Omental fat pad (tissue), 3 donors: ENCODE measurements at regions not wholly inside any gene's neighbourhood (a gene's known extent, or its start where the extent isn't known, plus 50 kb on each side); places are given as distances from the start of the nearest gene placed in this dataset.

ENCODE experiments used
- ATAC-seq: fragments of 150-250 bp; one replicate; pipeline ENCODE4 v1.9.1; 2016; ENCODE audit warnings: mild to moderate bottlenecking, moderate library complexity; ENCODE audit not compliant: low FRiP score
- DNase-seq: peaks from one replicate; pipeline ENCODE4 v3.0.0-alpha.2; 2019; ENCODE audit warnings: low spot score
- CTCF ChIP-seq, 3 donors: fragments of 450-650 bp; IDR thresholded peaks; one replicate each; pipeline ENCODE4 v1.5.1; 2016 to 2017; ENCODE audit warnings: antibody characterized with exemption in 3 of 3, mild to moderate bottlenecking in 3 of 3, moderate library complexity in 2 of 3

- TF ChIP-seq CTCF (IDR thresholded peaks at IDR 0.05) = no peak
- no peak for ATAC-seq
- no peak for DNase-seq
Observed at GRCh38 chr22:35138521-35138920, 72.6 kb downstream of the ISX start.

- no peak for TF ChIP-seq CTCF (IDR thresholded peaks at IDR 0.05)
- DNase-seq (no peak), ATAC-seq (no peak)
Observed at GRCh38 chr22:35140879-35141745, 75.2 kb downstream of the ISX start.

- ATAC-seq (no peak), DNase-seq (no peak)
- TF ChIP-seq CTCF (IDR thresholded peaks at IDR 0.05) = no peak
Observed at GRCh38 chr22:35148381-35148780, 82.4 kb downstream of the ISX start.

GRCh38 chr22:35148866-35149548 lies 83.0 kb downstream of the ISX start:
- TF ChIP-seq CTCF (IDR thresholded peaks at IDR 0.05) = no peak
- DNase-seq (no peak), ATAC-seq (no peak)

GRCh38 chr22:35150183-35151107 lies 84.5 kb downstream of the ISX start:
- DNase-seq (no peak), ATAC-seq (no peak)
- TF ChIP-seq CTCF (IDR thresholded peaks at IDR 0.05) = no peak

GRCh38 chr22:35152316-35152715 lies 86.4 kb downstream of the ISX start:
- no peak for DNase-seq
- TF ChIP-seq CTCF (IDR thresholded peaks at IDR 0.05) = no peak
- no peak for ATAC-seq
